GM12874 (cell line): ENCODE measurements at regions not wholly inside any gene's neighbourhood (a gene's known extent, or its start where the extent isn't known, plus 50 kb on each side); places are given as distances from the start of the nearest gene placed in this dataset.

Source experiments
- CTCF ChIP-seq: IDR thresholded peaks from 2 replicates; pipeline ENCODE4 v1.5.1; 2011; ENCODE audit warnings: low read depth, mild to moderate bottlenecking, control low read depth, low read length, moderate library complexity; ENCODE audit not compliant: insufficient read depth

- TF ChIP-seq CTCF, result no peak
These were observed 191.7 kb upstream of the RASGEF1B start for GRCh38 chr4:81663368-81663767.

GRCh38 chr4:81659051-81659450, 187.3 kb upstream of the RASGEF1B start:
- TF ChIP-seq CTCF, result no peak

- no peak for TF ChIP-seq CTCF
These were observed 180.4 kb upstream of the RASGEF1B start for GRCh38 chr4:81652069-81652478.

- no peak for TF ChIP-seq CTCF
These were observed 179.7 kb upstream of the RASGEF1B start for GRCh38 chr4:81651243-81651899.

- TF ChIP-seq CTCF, result no peak
These were observed 179.0 kb upstream of the RASGEF1B start for GRCh38 chr4:81650606-81651242.

GRCh38 chr4:81648576-81649275, 177.0 kb upstream of the RASGEF1B start:
- no peak for TF ChIP-seq CTCF

GRCh38 chr4:81647388-81647787, 175.7 kb upstream of the RASGEF1B start:
- no peak for TF ChIP-seq CTCF
